IPS-18a (cell line): ENCODE measurements at regions not wholly inside any gene's neighbourhood (a gene's known extent, or its start where the extent isn't known, plus 50 kb on each side); places are given as distances from the start of the nearest gene placed in this dataset.

Experiments used
- H3K27ac ChIP-seq: one replicate; pipeline ENCODE4 v1.5.1; 2013; ENCODE audit warnings: low read length
- H3K27me3 ChIP-seq: one replicate; pipeline ENCODE4 v1.6.1; 2013; ENCODE audit warnings: mild to moderate bottlenecking, low read length; ENCODE audit not compliant: control insufficient read depth, insufficient read depth
- H3K36me3 ChIP-seq: one replicate; pipeline ENCODE4 v1.6.1; 2013; ENCODE audit warnings: low read depth, low read length; ENCODE audit not compliant: control insufficient read depth
- H3K4me1 ChIP-seq: one replicate; pipeline ENCODE4 v1.6.1; 2013; ENCODE audit warnings: low read depth, low read length; ENCODE audit not compliant: control insufficient read depth
- H3K4me3 ChIP-seq: one replicate; pipeline ENCODE4 v1.5.1; 2013; ENCODE audit warnings: low read length
- H3K9ac ChIP-seq: one replicate; pipeline ENCODE4 v1.6.1; 2013; ENCODE audit warnings: mild to moderate bottlenecking, low read length, moderate library complexity
- H3K9me3 ChIP-seq: one replicate; pipeline ENCODE4 v1.6.1; 2013; ENCODE audit warnings: low read depth, low read length; ENCODE audit not compliant: control insufficient read depth

- Histone ChIP-seq H3K27ac (no peak overlapping the region), H3K9ac (no peak overlapping the region), H3K4me1 (no peaks in the 10 kb centered on the region), H3K27me3 (peaks cover 6% of the 10 kb centered on the region), H3K4me3 (no peak overlapping the region), H3K9me3 (no peaks in the 10 kb centered on the region), H3K36me3 (no peaks in the 10 kb centered on the region)
Observed at GRCh38 chr22:23512721-23513120, 67.4 kb downstream of the IGLL1 start.

- no peak overlapping the region for H3K4me3 ChIP-seq
- H3K9me3 ChIP-seq: no peaks in the 10 kb centered on the region
- H3K9ac ChIP-seq: no peak overlapping the region
- H3K27ac ChIP-seq: no peak overlapping the region
- H3K27me3 ChIP-seq: peaks cover 6% of the 10 kb centered on the region
- H3K4me1 ChIP-seq: no peaks in the 10 kb centered on the region
- H3K36me3 ChIP-seq: no peaks in the 10 kb centered on the region
Observed at GRCh38 chr22:23512348-23512705, 67.8 kb downstream of the IGLL1 start.

GRCh38 chr22:23511627-23512347 is 68.3 kb downstream of the IGLL1 start:
- Histone ChIP-seq H3K27ac (no peak overlapping the region), H3K9ac (no peak overlapping the region), H3K36me3 (no peaks in the 10 kb centered on the region), H3K4me3 (no peak overlapping the region), H3K4me1 (no peaks in the 10 kb centered on the region), H3K27me3 (peaks cover 6% of the 10 kb centered on the region), H3K9me3 (no peaks in the 10 kb centered on the region)

- no peak overlapping the region for H3K4me3 ChIP-seq
- H3K27ac ChIP-seq: no peak overlapping the region
- no peak overlapping the region for H3K9ac ChIP-seq
Observed at GRCh38 chr22:23509571-23510302, 70.4 kb downstream of the IGLL1 start.

GRCh38 chr22:23504516-23504915 is 75.6 kb downstream of the IGLL1 start:
- H3K4me3 ChIP-seq: no peak overlapping the region
- no peaks in the 10 kb centered on the region for H3K36me3 ChIP-seq
- H3K4me1 ChIP-seq: no peaks in the 10 kb centered on the region
- no peak overlapping the region for H3K9ac ChIP-seq
- no peak overlapping the region for H3K27ac ChIP-seq
- H3K27me3 ChIP-seq: no peaks in the 10 kb centered on the region
- H3K9me3 ChIP-seq: no peaks in the 10 kb centered on the region

More at GRCh38 chr22:23509571-23510302, 70.4 kb downstream of the IGLL1 start:
- H3K9me3 ChIP-seq: no peaks in the 10 kb centered on the region
- peaks cover 6% of the 10 kb centered on the region for H3K27me3 ChIP-seq
- no peaks in the 10 kb centered on the region for H3K36me3 ChIP-seq
- no peaks in the 10 kb centered on the region for H3K4me1 ChIP-seq

GRCh38 chr22:23503736-23504440 is 76.2 kb downstream of the IGLL1 start:
- Histone ChIP-seq H3K27me3 (no peaks in the 10 kb centered on the region), H3K4me3 (no peak overlapping the region), H3K4me1 (no peaks in the 10 kb centered on the region), H3K9ac (no peak overlapping the region), H3K36me3 (no peaks in the 10 kb centered on the region), H3K9me3 (no peaks in the 10 kb centered on the region), H3K27ac (no peak overlapping the region)

- Histone ChIP-seq H3K36me3 (no peaks in the 10 kb centered on the region), H3K9ac (no peak overlapping the region), H3K27ac (no peak overlapping the region), H3K4me3 (no peak overlapping the region), H3K9me3 (no peaks in the 10 kb centered on the region), H3K4me1 (no peaks in the 10 kb centered on the region), H3K27me3 (no peaks in the 10 kb centered on the region)
Observed at GRCh38 chr22:23503142-23503541, 76.9 kb downstream of the IGLL1 start.

- H3K4me1 ChIP-seq: no peaks in the 10 kb centered on the region
- H3K27me3 ChIP-seq: no peaks in the 10 kb centered on the region
- H3K4me3 ChIP-seq: no peak overlapping the region
- H3K27ac ChIP-seq: no peak overlapping the region
- no peaks in the 10 kb centered on the region for H3K36me3 ChIP-seq
- no peaks in the 10 kb centered on the region for H3K9me3 ChIP-seq
- no peak overlapping the region for H3K9ac ChIP-seq
Observed at GRCh38 chr22:23501708-23502107, 78.4 kb downstream of the IGLL1 start.

- H3K9me3 ChIP-seq: no peaks in the 10 kb centered on the region
- H3K4me1 ChIP-seq: no peaks in the 10 kb centered on the region
- no peaks in the 10 kb centered on the region for H3K36me3 ChIP-seq
- no peaks in the 10 kb centered on the region for H3K27me3 ChIP-seq
- no peak overlapping the region for H3K9ac ChIP-seq
- H3K27ac ChIP-seq: no peak overlapping the region
- no peak overlapping the region for H3K4me3 ChIP-seq
Observed at GRCh38 chr22:23501261-23501619, 78.8 kb downstream of the IGLL1 start.

- no peaks in the 10 kb centered on the region for H3K4me1 ChIP-seq
- no peak overlapping the region for H3K9ac ChIP-seq
- no peaks in the 10 kb centered on the region for H3K9me3 ChIP-seq
- no peaks in the 10 kb centered on the region for H3K27me3 ChIP-seq
- no peak overlapping the region for H3K4me3 ChIP-seq
- no peaks in the 10 kb centered on the region for H3K36me3 ChIP-seq
- H3K27ac ChIP-seq: no peak overlapping the region
Observed at GRCh38 chr22:23500508-23501260, 79.4 kb downstream of the IGLL1 start.

- H3K27me3 ChIP-seq: no peaks in the 10 kb centered on the region
- no peaks in the 10 kb centered on the region for H3K9me3 ChIP-seq
- H3K9ac ChIP-seq: no peak overlapping the region
- no peaks in the 10 kb centered on the region for H3K36me3 ChIP-seq
- H3K4me1 ChIP-seq: no peaks in the 10 kb centered on the region
- no peak overlapping the region for H3K27ac ChIP-seq
- no peak overlapping the region for H3K4me3 ChIP-seq
Observed at GRCh38 chr22:23499845-23500500, 80.1 kb downstream of the IGLL1 start.
